WERI-Rb-1 (cell line): ENCODE measurements at regions not wholly inside any gene's neighbourhood (a gene's known extent, or its start where the extent isn't known, plus 50 kb on each side); places are given as distances from the start of the nearest gene placed in this dataset.

Experiments
- DNase-seq: peaks from one replicate; pipeline ENCODE4 v3.0.0-alpha.2; 2020
- H3K27ac ChIP-seq: fragments of 250-450 bp; sonication (Bioruptor Pico); 2 replicates; pipeline ENCODE4 v1.5.1; 2020; ENCODE audit warnings: mild to moderate bottlenecking, moderate library complexity
- H3K27me3 ChIP-seq: fragments of 250-450 bp; sonication (Bioruptor Pico); 2 replicates; pipeline ENCODE4 v1.5.1; 2021; ENCODE audit warnings: mild to moderate bottlenecking, low read depth, moderate library complexity; ENCODE audit not compliant: insufficient read depth, severe bottlenecking
- H3K36me3 ChIP-seq: fragments of 250-450 bp; sonication (Bioruptor Pico); 2 replicates; pipeline ENCODE4 v1.5.1; 2020; ENCODE audit warnings: mild to moderate bottlenecking, moderate library complexity
- H3K4me3 ChIP-seq: 2 replicates; pipeline ENCODE4 v1.5.1; 2011; ENCODE audit warnings: low read depth, mild to moderate bottlenecking, control low read depth, low read length
- H3K9me3 ChIP-seq: fragments of 250-450 bp; sonication (Bioruptor Pico); 2 replicates; pipeline ENCODE4 v1.5.1; 2021; ENCODE audit warnings: mild to moderate bottlenecking, moderate library complexity; ENCODE audit not compliant: severe bottlenecking
- CTCF ChIP-seq: IDR thresholded peaks from 2 replicates; pipeline ENCODE4 v1.5.1; 2011; ENCODE audit warnings: low read depth, mild to moderate bottlenecking, control low read depth, inconsistent platforms, low read length

GRCh38 chr11:97136067-97136466 is 746.3 kb downstream of the JRKL start:
- H3K4me3 ChIP-seq, result no peak overlapping the region
- H3K27ac ChIP-seq, result no peak overlapping the region
- no peak for TF ChIP-seq CTCF
- no peak for DNase-seq
- H3K27me3 ChIP-seq, result no peaks in the 10 kb centered on the region
- no peaks in the 10 kb centered on the region for H3K9me3 ChIP-seq
- no peaks in the 10 kb centered on the region for H3K36me3 ChIP-seq

GRCh38 chr11:97140885-97141494 is 751.2 kb downstream of the JRKL start:
- Histone ChIP-seq H3K9me3 (no peaks in the 10 kb centered on the region), H3K36me3 (no peaks in the 10 kb centered on the region), H3K4me3 (no peak overlapping the region), H3K27ac (no peak overlapping the region), H3K27me3 (no peaks in the 10 kb centered on the region)
- peak; percentile 61 for TF ChIP-seq CTCF
- DNase-seq, result no peak

- DNase-seq, result no peak
- TF ChIP-seq CTCF, result no peak
- Histone ChIP-seq H3K4me3 (no peak overlapping the region), H3K27ac (no peak overlapping the region), H3K36me3 (no peaks in the 10 kb centered on the region), H3K9me3 (no peaks in the 10 kb centered on the region), H3K27me3 (no peaks in the 10 kb centered on the region)
These were observed 753.6 kb downstream of the JRKL start for GRCh38 chr11:97143463-97143862.

- Histone ChIP-seq H3K27ac (no peak overlapping the region), H3K9me3 (no peaks in the 10 kb centered on the region), H3K36me3 (no peaks in the 10 kb centered on the region), H3K4me3 (no peak overlapping the region), H3K27me3 (no peaks in the 10 kb centered on the region)
- TF ChIP-seq CTCF, result no peak
- DNase-seq, result no peak
These were observed 759.9 kb downstream of the JRKL start for GRCh38 chr11:97149741-97150140.

- H3K9me3 ChIP-seq, result no peaks in the 10 kb centered on the region
- no peak overlapping the region for H3K27ac ChIP-seq
- no peak for DNase-seq
- TF ChIP-seq CTCF, result no peak
- no peaks in the 10 kb centered on the region for H3K27me3 ChIP-seq
- no peaks in the 10 kb centered on the region for H3K36me3 ChIP-seq
- H3K4me3 ChIP-seq, result no peak overlapping the region
These were observed 767.5 kb downstream of the JRKL start for GRCh38 chr11:97157221-97157740.

- no peaks in the 10 kb centered on the region for H3K36me3 ChIP-seq
- DNase-seq, result no peak
- no peak overlapping the region for H3K27ac ChIP-seq
- no peak for TF ChIP-seq CTCF
- no peak overlapping the region for H3K4me3 ChIP-seq
- no peaks in the 10 kb centered on the region for H3K9me3 ChIP-seq
- H3K27me3 ChIP-seq, result no peaks in the 10 kb centered on the region
These were observed 768.4 kb downstream of the JRKL start for GRCh38 chr11:97158243-97158642.
